ENCODE measurements at regions not wholly inside any gene's neighbourhood (a gene's known extent, or its start where the extent isn't known, plus 50 kb on each side); places are given as distances from the start of the nearest gene placed in this dataset.

DNA sequence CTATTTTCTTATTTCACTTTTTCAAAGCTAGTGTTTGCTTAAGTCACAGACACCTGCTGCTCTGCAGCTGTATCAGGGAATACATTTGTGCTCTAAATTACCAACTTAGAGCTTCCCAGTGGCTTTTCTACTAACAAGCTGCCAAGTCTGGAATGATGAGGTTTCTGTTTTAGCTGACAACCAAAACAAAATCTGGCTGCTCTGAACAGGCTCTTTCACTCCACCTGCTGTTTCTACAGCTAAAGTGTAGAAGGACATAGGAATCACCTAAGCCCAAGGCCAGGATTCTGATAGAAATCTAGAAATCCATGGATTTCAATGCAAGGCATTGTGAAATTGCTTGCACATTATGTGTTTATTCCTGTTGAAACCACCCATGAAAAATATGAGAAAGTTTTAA is 201.2 kb downstream of the SUCLG1 start:
- TF ChIP-seq GATA2 (IDR thresholded peaks at IDR 0.05; ENCODE audit: low read depth, low read length) (no peak), GATA3 (IDR thresholded peaks at IDR 0.05; ENCODE audit: low read depth, low read length) (no peak)

All from SH-SY5Y (cell line).